Adrenal gland (tissue), 5 donors: ENCODE measurements at regions not wholly inside any gene's neighbourhood (a gene's known extent, or its start where the extent isn't known, plus 50 kb on each side); places are given as distances from the start of the nearest gene placed in this dataset.

Experiments used
- CTCF ChIP-seq, 6 experiments: fragments of 450-650 bp in 4 of 6; fragments of 200-600 bp in 2 of 6; sonication (generic) in 1 of 6; IDR thresholded peaks; 1 replicate in 5 of 6; 2 replicates in 1 of 6; pipeline versions ENCODE4 v1.5.1 to v1.8.0; 2016 to 2021; ENCODE audit warnings: antibody characterized with exemption in 6 of 6, mild to moderate bottlenecking in 2 of 6, moderate library complexity in 1 of 6
- POLR2A ChIP-seq, 2 donors: fragments of 450-650 bp; IDR thresholded peaks; one replicate each; pipeline ENCODE4 v1.6.1; 2017; ENCODE audit warnings: antibody characterized with exemption in 2 of 2, mild to moderate bottlenecking in 2 of 2, moderate library complexity in 1 of 2
- donor health status: DM: no; HTN: no; CAD: no.

- TF ChIP-seq CTCF (IDR thresholded peaks at IDR 0.05): no peak
- no peak for TF ChIP-seq POLR2A (IDR thresholded peaks at IDR 0.05)
Measured at GRCh38 chr16:6482696-6483468, 849.8 kb upstream of the RBFOX1 start.
